ENCODE measurements at regions not wholly inside any gene's neighbourhood (a gene's known extent, or its start where the extent isn't known, plus 50 kb on each side); places are given as distances from the start of the nearest gene placed in this dataset.

GRCh38 chr6:110040716-110041115, 62.6 kb downstream of the GPR6 start:
- WGBS (ENCODE audit: insufficient coverage, low coverage, low lambda C conversion rate, missing lambda C conversion rate) = 53% methylated on average over 4 of the region's 7 CpGs
- intact Hi-C loops (cut with DNase I) = loop anchor here in 1 of 2 donors (5.0 kb wide), 1 partner anchor 333 kb away; no protein-coding TSS in a partner anchor
- no peak overlapping the region for H3K27ac ChIP-seq
- H3K9me3 ChIP-seq = peaks cover 0 to 2% (median 0%) of the 10 kb centered on the region in 4 donors
- H3K27me3 ChIP-seq = no peaks in the 10 kb centered on the region
- H3K4me3 ChIP-seq = no peak overlapping the region
- peaks cover 0 to 3% (median 0%) of the 10 kb centered on the region in 4 donors for H3K4me1 ChIP-seq
- H3K36me3 ChIP-seq = no peaks in the 10 kb centered on the region
- TF ChIP-seq, protein P1, sequence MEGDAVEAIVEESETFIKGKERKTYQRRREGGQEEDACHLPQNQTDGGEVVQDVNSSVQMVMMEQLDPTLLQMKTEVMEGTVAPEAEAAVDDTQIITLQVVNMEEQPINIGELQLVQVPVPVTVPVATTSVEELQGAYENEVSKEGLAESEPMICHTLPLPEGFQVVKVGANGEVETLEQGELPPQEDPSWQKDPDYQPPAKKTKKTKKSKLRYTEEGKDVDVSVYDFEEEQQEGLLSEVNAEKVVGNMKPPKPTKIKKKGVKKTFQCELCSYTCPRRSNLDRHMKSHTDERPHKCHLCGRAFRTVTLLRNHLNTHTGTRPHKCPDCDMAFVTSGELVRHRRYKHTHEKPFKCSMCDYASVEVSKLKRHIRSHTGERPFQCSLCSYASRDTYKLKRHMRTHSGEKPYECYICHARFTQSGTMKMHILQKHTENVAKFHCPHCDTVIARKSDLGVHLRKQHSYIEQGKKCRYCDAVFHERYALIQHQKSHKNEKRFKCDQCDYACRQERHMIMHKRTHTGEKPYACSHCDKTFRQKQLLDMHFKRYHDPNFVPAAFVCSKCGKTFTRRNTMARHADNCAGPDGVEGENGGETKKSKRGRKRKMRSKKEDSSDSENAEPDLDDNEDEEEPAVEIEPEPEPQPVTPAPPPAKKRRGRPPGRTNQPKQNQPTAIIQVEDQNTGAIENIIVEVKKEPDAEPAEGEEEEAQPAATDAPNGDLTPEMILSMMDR (IDR thresholded peaks at IDR 0.05) = no peak
- no peak for TF ChIP-seq POLR2A (IDR thresholded peaks at IDR 0.05)
- no peak for ATAC-seq
- DNase-seq = no peak

DNA sequence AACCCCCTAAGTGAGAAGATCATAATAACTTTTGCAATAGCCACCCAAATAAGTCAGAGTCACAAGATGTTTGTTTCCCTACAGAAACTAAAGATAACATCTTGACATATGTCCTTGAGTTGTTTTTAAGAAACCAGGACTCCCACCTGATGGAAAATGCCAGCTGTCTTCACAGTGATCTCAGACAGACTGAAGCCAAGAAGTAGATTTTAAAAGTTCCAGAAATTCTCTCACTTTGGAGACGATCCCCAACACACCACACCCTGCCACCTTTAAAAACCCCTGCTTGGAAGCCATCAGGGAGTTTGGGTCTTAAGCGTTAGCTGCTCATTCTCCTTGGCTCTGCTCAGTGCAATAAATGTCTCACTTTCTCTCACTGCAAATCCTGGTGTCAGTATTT, 63.0 kb downstream of the GPR6 start:
- TF ChIP-seq, protein P1 (IDR thresholded peaks at IDR 0.05) = no peak
- TF ChIP-seq POLR2A (IDR thresholded peaks at IDR 0.05) = no peak
- Histone ChIP-seq H3K9me3 (peaks cover 0 to 4% (median 0%) of the 10 kb centered on the region in 4 donors), H3K27me3 (no peaks in the 10 kb centered on the region), H3K36me3 (no peaks in the 10 kb centered on the region), H3K27ac (no peak overlapping the region), H3K4me1 (peaks cover 0 to 3% (median 0%) of the 10 kb centered on the region in 4 donors), H3K4me3 (no peak overlapping the region)
- intact Hi-C loops (cut with DNase I) = loop anchor here in 1 of 2 donors (5.0 kb wide), 1 partner anchor 334 kb away; no protein-coding TSS in a partner anchor
- no peak for ATAC-seq
- no peak for DNase-seq
- WGBS (ENCODE audit: insufficient coverage, low coverage, low lambda C conversion rate, missing lambda C conversion rate) = 55% methylated on average over 2 of the region's 2 CpGs

- H3K9me3 ChIP-seq = peaks cover 0 to 4% (median 0%) of the 10 kb centered on the region in 4 donors
- no peak overlapping the region for H3K4me3 ChIP-seq
- no peaks in the 10 kb centered on the region for H3K36me3 ChIP-seq
- no peak for TF ChIP-seq POLR2A (IDR thresholded peaks at IDR 0.05)
- TF ChIP-seq, protein P1 (IDR thresholded peaks at IDR 0.05) = no peak
- H3K4me1 ChIP-seq = peaks cover 0 to 3% (median 0%) of the 10 kb centered on the region in 4 donors
- intact Hi-C loops (cut with DNase I) = loop anchor here in 1 of 2 donors (5.0 kb wide), 1 partner anchor 335 kb away; no protein-coding TSS in a partner anchor
- H3K27ac ChIP-seq = no peak overlapping the region
- DNase-seq (no peak), ATAC-seq (no peak)
- WGBS (ENCODE audit: insufficient coverage, low coverage, low lambda C conversion rate, missing lambda C conversion rate) = 68% methylated on average over 5 of the region's 5 CpGs
- H3K27me3 ChIP-seq = no peaks in the 10 kb centered on the region
These were observed 63.7 kb downstream of the GPR6 start for GRCh38 chr6:110041830-110042229.

GRCh38 chr6:110042670-110043296, 64.7 kb downstream of the GPR6 start:
- no peak overlapping the region for H3K4me3 ChIP-seq
- no peaks in the 10 kb centered on the region for H3K36me3 ChIP-seq
- no peaks in the 10 kb centered on the region for H3K27me3 ChIP-seq
- H3K27ac ChIP-seq = no peak overlapping the region
- no peak for TF ChIP-seq POLR2A (IDR thresholded peaks at IDR 0.05)
- TF ChIP-seq, protein P1 (IDR thresholded peaks at IDR 0.05) = no peak
- no peak for ATAC-seq
- 52% methylated on average over 8 of the region's 9 CpGs for WGBS (ENCODE audit: insufficient coverage, low coverage, low lambda C conversion rate, missing lambda C conversion rate)
- peaks cover 0 to 4% (median 0%) of the 10 kb centered on the region in 4 donors for H3K9me3 ChIP-seq
- DNase-seq = no peak
- peaks cover 0 to 3% (median 0%) of the 10 kb centered on the region in 4 donors for H3K4me1 ChIP-seq
- intact Hi-C loops (cut with DNase I) = loop anchor here in 1 of 2 donors (5.0 kb wide), 1 partner anchor 335 kb away; no protein-coding TSS in a partner anchor

Measured in right lobe of liver (tissue), 6 donors.